Panc1 (cell line): ENCODE measurements at regions not wholly inside any gene's neighbourhood (a gene's known extent, or its start where the extent isn't known, plus 50 kb on each side); places are given as distances from the start of the nearest gene placed in this dataset.

Experiments
- CTCF ChIP-seq: fragments of 450-650 bp; IDR thresholded peaks from 2 replicates; pipeline ENCODE4 v1.5.1; 2017; ENCODE audit warnings: mild to moderate bottlenecking
- POLR2AphosphoS5 ChIP-seq: IDR thresholded peaks from 2 replicates; pipeline ENCODE4 v1.6.1; 2012; ENCODE audit warnings: mild to moderate bottlenecking, low read depth, low read length, moderate library complexity
- TCF7L2 ChIP-seq: IDR thresholded peaks from 2 replicates; pipeline ENCODE4 v1.6.1; 2011; ENCODE audit warnings: mild to moderate bottlenecking, low read depth, low read length, inconsistent platforms

- no peak for TF ChIP-seq CTCF
- no peak for TF ChIP-seq TCF7L2
- TF ChIP-seq POLR2AphosphoS5: no peak
Observed at GRCh38 chr10:83108565-83109333, 1030.6 kb upstream of the GHITM start.
